ENCODE measurements at regions not wholly inside any gene's neighbourhood (a gene's known extent, or its start where the extent isn't known, plus 50 kb on each side); places are given as distances from the start of the nearest gene placed in this dataset.

DNA sequence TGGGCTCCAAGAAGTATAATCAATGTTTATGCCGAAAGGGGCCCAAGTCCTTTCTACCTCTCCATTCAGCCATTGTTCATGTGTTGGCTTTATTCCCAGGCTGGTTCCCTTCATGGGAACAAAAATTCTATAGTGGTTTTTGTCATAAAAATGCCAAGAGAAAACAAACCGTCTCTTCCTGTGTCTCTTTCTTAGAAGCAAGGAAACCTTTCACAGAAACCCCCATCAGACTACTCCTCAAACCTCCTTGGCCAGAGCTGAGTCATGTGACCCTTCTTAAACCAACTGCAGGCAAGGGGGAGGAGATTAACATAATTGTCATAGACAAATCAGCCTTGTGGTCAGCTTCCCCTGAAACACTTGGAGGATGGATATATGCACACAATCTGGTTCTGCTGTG is 75.1 kb upstream of the TANK start:
- Mint-ChIP-seq H3K27ac (ENCODE audit: unreplicated experiment) (no peak overlapping the region), H3K36me3 (ENCODE audit: insufficient read depth, unreplicated experiment) (no peaks in the 10 kb centered on the region), H3K4me1 (ENCODE audit: low read depth, unreplicated experiment) (no peaks in the 10 kb centered on the region), H3K9me3 (ENCODE audit: unreplicated experiment) (no peaks in the 10 kb centered on the region), H3K4me3 (ENCODE audit: unreplicated experiment) (no peak overlapping the region), H3K27me3 (ENCODE audit: insufficient read depth, unreplicated experiment) (no peaks in the 10 kb centered on the region)
- TF ChIP-seq, protein P1, sequence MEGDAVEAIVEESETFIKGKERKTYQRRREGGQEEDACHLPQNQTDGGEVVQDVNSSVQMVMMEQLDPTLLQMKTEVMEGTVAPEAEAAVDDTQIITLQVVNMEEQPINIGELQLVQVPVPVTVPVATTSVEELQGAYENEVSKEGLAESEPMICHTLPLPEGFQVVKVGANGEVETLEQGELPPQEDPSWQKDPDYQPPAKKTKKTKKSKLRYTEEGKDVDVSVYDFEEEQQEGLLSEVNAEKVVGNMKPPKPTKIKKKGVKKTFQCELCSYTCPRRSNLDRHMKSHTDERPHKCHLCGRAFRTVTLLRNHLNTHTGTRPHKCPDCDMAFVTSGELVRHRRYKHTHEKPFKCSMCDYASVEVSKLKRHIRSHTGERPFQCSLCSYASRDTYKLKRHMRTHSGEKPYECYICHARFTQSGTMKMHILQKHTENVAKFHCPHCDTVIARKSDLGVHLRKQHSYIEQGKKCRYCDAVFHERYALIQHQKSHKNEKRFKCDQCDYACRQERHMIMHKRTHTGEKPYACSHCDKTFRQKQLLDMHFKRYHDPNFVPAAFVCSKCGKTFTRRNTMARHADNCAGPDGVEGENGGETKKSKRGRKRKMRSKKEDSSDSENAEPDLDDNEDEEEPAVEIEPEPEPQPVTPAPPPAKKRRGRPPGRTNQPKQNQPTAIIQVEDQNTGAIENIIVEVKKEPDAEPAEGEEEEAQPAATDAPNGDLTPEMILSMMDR (IDR thresholded peaks at IDR 0.05; ENCODE audit: insufficient read depth in 1 of 2, low read depth in 1 of 2, low read length in 1 of 2, severe bottlenecking in 1 of 2, unreplicated experiment in 1 of 2), result no peak
- Histone ChIP-seq H3K36me3 (ENCODE audit: control insufficient read depth, insufficient read depth, low read length) (no peaks in the 10 kb centered on the region), H3K4me1 (no peaks in the 10 kb centered on the region), H3K4me3 (ENCODE audit: low read depth, low read length) (no peak overlapping the region), H3K9me3 (no peaks in the 10 kb centered on the region), H3K27me3 (replicated peaks; ENCODE audit: control insufficient read depth, insufficient read depth, low read length) (no peaks in the 10 kb centered on the region)
- no peak for DNase-seq
- POLR2A ChIA-PET, result no interaction called here
- CTCF ChIA-PET, result no interaction called here
- no TSS peak for BruUV-seq (replicated peaks)
- intact Hi-C loops (cut with micrococcal nuclease; ENCODE audit: unreplicated experiment), result no loop called here

DNA sequence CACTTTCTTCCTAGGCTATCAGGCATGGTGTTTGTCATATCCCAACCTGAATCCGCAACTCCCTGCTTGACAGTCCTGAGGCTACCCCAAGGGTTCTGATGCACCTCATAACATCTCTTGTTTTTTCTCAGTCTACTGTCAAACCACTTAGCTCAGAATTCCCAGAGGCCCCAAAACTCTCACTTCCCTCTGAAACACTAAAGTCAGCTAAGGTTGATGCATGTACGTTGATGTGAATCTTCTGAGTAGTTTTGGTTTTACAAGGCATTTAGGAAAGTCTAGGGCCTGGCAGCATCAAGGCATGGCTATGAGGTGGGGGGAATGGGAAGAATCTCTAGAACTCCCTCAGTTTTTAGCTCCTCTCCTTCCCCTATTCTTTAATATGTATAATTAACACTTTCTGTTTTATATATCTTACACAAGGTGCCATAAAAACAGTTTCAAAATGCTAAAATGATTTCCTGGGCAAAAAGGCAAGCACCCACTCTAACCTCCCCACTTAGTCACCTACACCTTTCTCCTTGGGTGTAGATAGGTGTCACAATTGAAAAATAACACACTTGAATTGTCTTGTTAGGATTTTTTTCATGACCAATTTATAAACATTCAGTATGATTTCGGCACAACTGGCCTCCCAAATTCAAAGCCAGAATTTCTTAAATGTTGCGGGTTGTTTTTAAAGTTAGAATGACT is 71.4 kb upstream of the TANK start:
- intact Hi-C loops (cut with micrococcal nuclease; ENCODE audit: unreplicated experiment), result no loop called here
- Mint-ChIP-seq H3K9me3 (ENCODE audit: unreplicated experiment) (no peaks in the 10 kb centered on the region), H3K4me1 (ENCODE audit: low read depth, unreplicated experiment) (no peaks in the 10 kb centered on the region), H3K27ac (ENCODE audit: unreplicated experiment) (no peak overlapping the region), H3K4me3 (ENCODE audit: unreplicated experiment) (no peak overlapping the region), H3K36me3 (ENCODE audit: insufficient read depth, unreplicated experiment) (no peaks in the 10 kb centered on the region), H3K27me3 (ENCODE audit: insufficient read depth, unreplicated experiment) (no peaks in the 10 kb centered on the region)
- no peaks in the 10 kb centered on the region for H3K9me3 ChIP-seq
- ChIA-PET CTCF (no interaction called here), POLR2A (no interaction called here)
- no peak for DNase-seq
- TF ChIP-seq, protein P1 (IDR thresholded peaks at IDR 0.05; ENCODE audit: insufficient read depth in 1 of 2, low read depth in 1 of 2, low read length in 1 of 2, severe bottlenecking in 1 of 2, unreplicated experiment in 1 of 2), result no peak
- H3K36me3 ChIP-seq (ENCODE audit: control insufficient read depth, insufficient read depth, low read length), result no peaks in the 10 kb centered on the region
- no peaks in the 10 kb centered on the region for H3K27me3 ChIP-seq (replicated peaks; ENCODE audit: control insufficient read depth, insufficient read depth, low read length)
- no peaks in the 10 kb centered on the region for H3K4me1 ChIP-seq
- no peak overlapping the region for H3K4me3 ChIP-seq (ENCODE audit: low read depth, low read length)
- BruUV-seq (replicated peaks), result no TSS peak

DNA sequence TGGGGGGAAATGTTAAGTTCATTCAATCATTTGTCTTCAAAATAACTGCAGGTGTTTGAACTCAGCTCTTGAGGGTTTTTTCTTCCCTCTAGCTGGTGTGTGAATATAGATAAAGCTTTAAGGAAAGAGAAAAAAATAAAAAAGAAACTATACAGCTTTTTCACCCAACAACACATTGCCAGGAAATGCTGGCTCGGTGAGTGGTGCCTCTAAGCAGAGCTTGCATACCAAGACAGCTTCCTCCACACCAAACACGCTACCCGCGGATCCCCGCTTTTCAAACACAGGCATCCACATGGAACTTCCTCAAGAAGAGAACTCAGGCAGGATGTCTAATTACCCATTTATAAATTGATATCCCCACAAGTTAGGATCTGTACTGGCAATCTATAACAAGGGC is 69.8 kb upstream of the TANK start:
- H3K9me3 ChIP-seq, result no peaks in the 10 kb centered on the region
- POLR2A ChIA-PET, result no interaction called here
- DNase-seq, result no peak
- Mint-ChIP-seq H3K27me3 (ENCODE audit: insufficient read depth, unreplicated experiment) (no peaks in the 10 kb centered on the region), H3K4me3 (ENCODE audit: unreplicated experiment) (no peak overlapping the region), H3K27ac (ENCODE audit: unreplicated experiment) (no peak overlapping the region), H3K9me3 (ENCODE audit: unreplicated experiment) (no peaks in the 10 kb centered on the region), H3K36me3 (ENCODE audit: insufficient read depth, unreplicated experiment) (no peaks in the 10 kb centered on the region), H3K4me1 (ENCODE audit: low read depth, unreplicated experiment) (peaks cover 5% of the 10 kb centered on the region)
- H3K4me1 ChIP-seq, result no peaks in the 10 kb centered on the region
- CTCF ChIA-PET, result no interaction called here
- TF ChIP-seq, protein P1 (IDR thresholded peaks at IDR 0.05; ENCODE audit: insufficient read depth in 1 of 2, low read depth in 1 of 2, low read length in 1 of 2, severe bottlenecking in 1 of 2, unreplicated experiment in 1 of 2), result no peak
- H3K27me3 ChIP-seq (replicated peaks; ENCODE audit: control insufficient read depth, insufficient read depth, low read length), result no peaks in the 10 kb centered on the region
- intact Hi-C loops (cut with micrococcal nuclease; ENCODE audit: unreplicated experiment), result no loop called here
- no TSS peak for BruUV-seq (replicated peaks)
- no peak overlapping the region for H3K4me3 ChIP-seq (ENCODE audit: low read depth, low read length)
- no peaks in the 10 kb centered on the region for H3K36me3 ChIP-seq (ENCODE audit: control insufficient read depth, insufficient read depth, low read length)
